ENCODE measurements at regions not wholly inside any gene's neighbourhood (a gene's known extent, or its start where the extent isn't known, plus 50 kb on each side); places are given as distances from the start of the nearest gene placed in this dataset.

GRCh38 chr13:85742355-85742754 is 56.9 kb downstream of the SLITRK6 start:
- TF ChIP-seq CTCF (IDR thresholded peaks at IDR 0.05) = no peak
- no peak for TF ChIP-seq EZH2 (IDR thresholded peaks at IDR 0.05; ENCODE audit: borderline replicate concordance, insufficient read depth, low read depth, low read length, poor library complexity, severe bottlenecking)

All from B cell (primary cell).